ENCODE measurements at regions not wholly inside any gene's neighbourhood (a gene's known extent, or its start where the extent isn't known, plus 50 kb on each side); places are given as distances from the start of the nearest gene placed in this dataset.

DNA sequence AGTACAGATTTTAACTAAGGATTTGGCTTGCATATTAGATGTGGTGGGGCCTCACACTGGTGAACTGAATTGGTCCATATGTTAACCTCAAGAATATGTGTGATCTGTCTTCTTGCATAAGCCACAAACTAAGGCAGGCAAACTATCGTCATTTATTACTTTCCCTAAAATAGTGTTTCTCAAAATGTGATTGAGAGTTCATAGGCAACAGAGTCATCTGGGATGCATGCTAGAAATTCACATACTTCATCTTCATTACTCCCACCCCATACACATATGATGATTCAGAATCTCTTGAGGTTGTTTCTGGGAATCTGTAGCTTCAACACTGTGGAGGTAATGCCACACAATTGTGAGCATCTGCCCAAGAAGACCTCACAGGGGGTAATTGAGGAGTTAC, 822.8 kb upstream of the CDH2 start:
- Histone ChIP-seq H3K9me3 (no peaks in the 10 kb centered on the region), H3K4me1 (no peaks in the 10 kb centered on the region), H3K27me3 (no peaks in the 10 kb centered on the region), H3K36me3 (replicated peaks in 1 of 2; ENCODE audit: insufficient read depth in 1 of 2, low read depth in 2 of 2) (no peaks in the 10 kb centered on the region), H3K4me3 (no peak overlapping the region), H3K27ac (no peak overlapping the region)
- DNase-seq (no peak), ATAC-seq (no peak)
- WGBS, 2 donors, result 58 to 67% methylated on average over 1 of the region's 1 CpG
- TF ChIP-seq POLR2A (IDR thresholded peaks at IDR 0.05), result no peak
- TF ChIP-seq, protein P1, sequence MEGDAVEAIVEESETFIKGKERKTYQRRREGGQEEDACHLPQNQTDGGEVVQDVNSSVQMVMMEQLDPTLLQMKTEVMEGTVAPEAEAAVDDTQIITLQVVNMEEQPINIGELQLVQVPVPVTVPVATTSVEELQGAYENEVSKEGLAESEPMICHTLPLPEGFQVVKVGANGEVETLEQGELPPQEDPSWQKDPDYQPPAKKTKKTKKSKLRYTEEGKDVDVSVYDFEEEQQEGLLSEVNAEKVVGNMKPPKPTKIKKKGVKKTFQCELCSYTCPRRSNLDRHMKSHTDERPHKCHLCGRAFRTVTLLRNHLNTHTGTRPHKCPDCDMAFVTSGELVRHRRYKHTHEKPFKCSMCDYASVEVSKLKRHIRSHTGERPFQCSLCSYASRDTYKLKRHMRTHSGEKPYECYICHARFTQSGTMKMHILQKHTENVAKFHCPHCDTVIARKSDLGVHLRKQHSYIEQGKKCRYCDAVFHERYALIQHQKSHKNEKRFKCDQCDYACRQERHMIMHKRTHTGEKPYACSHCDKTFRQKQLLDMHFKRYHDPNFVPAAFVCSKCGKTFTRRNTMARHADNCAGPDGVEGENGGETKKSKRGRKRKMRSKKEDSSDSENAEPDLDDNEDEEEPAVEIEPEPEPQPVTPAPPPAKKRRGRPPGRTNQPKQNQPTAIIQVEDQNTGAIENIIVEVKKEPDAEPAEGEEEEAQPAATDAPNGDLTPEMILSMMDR (IDR thresholded peaks at IDR 0.05), result no peak
- intact Hi-C loops (cut with DNase I), result no loop called here

DNA sequence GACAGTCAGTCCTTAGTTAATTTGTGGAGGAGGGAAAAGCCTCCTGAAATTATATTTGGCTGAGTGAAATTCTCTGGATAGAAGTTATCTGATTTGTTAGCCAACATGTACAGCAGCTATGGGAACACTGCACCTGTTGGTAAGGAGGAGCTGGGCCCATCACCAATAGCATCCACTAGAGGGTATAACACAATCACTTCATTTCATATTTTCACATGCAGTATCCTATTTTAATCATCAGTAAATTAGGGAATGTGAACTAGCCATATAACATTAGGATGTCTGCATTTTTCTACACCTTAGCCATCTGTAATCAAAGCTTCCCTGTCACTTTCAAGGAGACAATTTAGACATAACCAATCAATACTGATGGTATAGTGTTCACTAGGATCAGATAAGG, 818.4 kb upstream of the CDH2 start:
- ATAC-seq (no peak), DNase-seq (no peak)
- Histone ChIP-seq H3K9me3 (no peaks in the 10 kb centered on the region), H3K4me3 (no peak overlapping the region), H3K27me3 (no peaks in the 10 kb centered on the region), H3K36me3 (replicated peaks in 1 of 2; ENCODE audit: insufficient read depth in 1 of 2, low read depth in 2 of 2) (no peaks in the 10 kb centered on the region), H3K27ac (no peak overlapping the region), H3K4me1 (no peaks in the 10 kb centered on the region)
- TF ChIP-seq POLR2A (IDR thresholded peaks at IDR 0.05), result no peak
- TF ChIP-seq, protein P1 (IDR thresholded peaks at IDR 0.05), result no peak
- intact Hi-C loops (cut with DNase I), result no loop called here

DNA sequence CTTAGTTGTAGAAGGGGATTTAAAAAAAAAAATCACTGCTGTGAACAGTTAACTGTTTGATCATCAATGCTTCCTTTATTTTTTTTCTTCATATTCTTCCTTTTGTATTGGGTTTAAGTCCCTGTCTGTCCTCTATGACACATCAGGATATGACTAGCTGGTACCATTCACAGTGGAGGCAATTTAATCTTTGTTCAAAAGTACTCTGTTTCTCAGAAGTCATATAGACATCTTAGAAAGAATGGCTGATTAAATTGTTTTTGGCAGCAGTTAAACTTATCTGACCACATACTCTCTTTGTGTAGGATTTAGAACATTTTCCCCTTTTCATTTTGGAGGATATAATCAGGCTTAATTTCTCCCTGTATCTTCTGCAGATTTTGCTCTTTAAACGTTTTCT, 807.8 kb upstream of the CDH2 start:
- 20 to 21% methylated on average over 1 of the region's 1 CpG for WGBS, 2 donors
- no peak for TF ChIP-seq POLR2A (IDR thresholded peaks at IDR 0.05)
- TF ChIP-seq, protein P1 (IDR thresholded peaks at IDR 0.05), result no peak
- ATAC-seq, result no peak

DNA sequence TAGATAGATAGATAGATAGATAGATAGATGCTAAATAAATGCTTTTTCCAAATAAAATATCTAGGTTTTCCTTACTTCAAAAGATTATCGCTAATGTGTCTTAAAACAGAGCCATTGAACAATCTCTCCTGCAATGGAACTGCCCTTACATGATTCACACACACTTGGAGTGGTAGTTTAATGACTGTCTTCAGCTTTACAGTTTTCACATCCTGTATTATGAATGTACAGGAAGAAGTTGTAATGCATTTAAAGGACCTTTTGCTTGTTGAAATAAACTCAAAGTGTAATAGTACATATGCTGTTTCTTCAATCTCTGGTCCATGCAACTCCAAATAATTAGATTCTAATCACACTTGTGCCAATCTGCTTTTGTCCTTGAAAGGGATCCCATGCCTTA, 797.6 kb upstream of the CDH2 start:
- intact Hi-C loops (cut with DNase I), result no loop called here
- H3K4me1 ChIP-seq, result no peaks in the 10 kb centered on the region
- H3K4me3 ChIP-seq, result no peak overlapping the region
- H3K9me3 ChIP-seq, result no peaks in the 10 kb centered on the region
- H3K36me3 ChIP-seq (replicated peaks in 1 of 2; ENCODE audit: insufficient read depth in 1 of 2, low read depth in 2 of 2), result no peaks in the 10 kb centered on the region
- DNase-seq, result no peak
- TF ChIP-seq POLR2A (IDR thresholded peaks at IDR 0.05), result no peak
- TF ChIP-seq, protein P1 (IDR thresholded peaks at IDR 0.05), result no peak
- no peak overlapping the region for H3K27ac ChIP-seq
- 76 to 86% methylated on average over 1 of the region's 1 CpG for WGBS, 2 donors
- ATAC-seq, result no peak
- H3K27me3 ChIP-seq, result no peaks in the 10 kb centered on the region

More for the DNA sequence above, 807.8 kb upstream of the CDH2 start:
- Histone ChIP-seq H3K36me3 (replicated peaks in 1 of 2; ENCODE audit: insufficient read depth in 1 of 2, low read depth in 2 of 2) (no peaks in the 10 kb centered on the region), H3K27me3 (no peaks in the 10 kb centered on the region), H3K27ac (no peak overlapping the region), H3K4me3 (no peak overlapping the region), H3K4me1 (no peaks in the 10 kb centered on the region), H3K9me3 (no peaks in the 10 kb centered on the region)
- intact Hi-C loops (cut with DNase I), result no loop called here
- DNase-seq, result no peak

DNA sequence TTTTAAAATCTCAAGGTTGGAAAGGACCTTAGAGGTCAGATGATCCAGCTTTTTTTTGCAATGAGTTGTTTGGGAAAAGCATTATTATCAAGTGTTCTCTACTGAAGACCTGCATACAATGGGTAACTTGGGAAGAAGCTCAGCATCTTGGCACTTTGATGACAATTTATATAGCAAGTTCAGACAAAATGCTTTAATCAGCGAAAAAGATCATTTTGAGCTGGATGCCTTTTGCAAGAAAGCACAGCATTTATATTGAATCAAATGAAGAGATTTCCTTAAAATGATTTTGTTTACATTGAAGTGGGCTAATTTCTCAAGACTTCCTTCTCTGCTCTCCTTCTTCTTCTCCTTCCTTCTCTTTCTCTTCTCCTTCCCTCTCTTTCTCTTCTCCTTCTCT, 796.4 kb upstream of the CDH2 start:
- H3K4me1 ChIP-seq, result no peaks in the 10 kb centered on the region
- no peaks in the 10 kb centered on the region for H3K9me3 ChIP-seq
- H3K36me3 ChIP-seq (replicated peaks in 1 of 2; ENCODE audit: insufficient read depth in 1 of 2, low read depth in 2 of 2), result no peaks in the 10 kb centered on the region
- no peak overlapping the region for H3K27ac ChIP-seq
- 41 to 52% methylated on average over 1 of the region's 1 CpG for WGBS, 2 donors
- no peak for TF ChIP-seq POLR2A (IDR thresholded peaks at IDR 0.05)
- TF ChIP-seq, protein P1 (IDR thresholded peaks at IDR 0.05), result no peak
- ATAC-seq (no peak), DNase-seq (no peak)
- H3K27me3 ChIP-seq, result no peaks in the 10 kb centered on the region
- intact Hi-C loops (cut with DNase I), result no loop called here
- no peak overlapping the region for H3K4me3 ChIP-seq

All from body of pancreas (tissue), 4 donors.